Skeletal muscle tissue (tissue), 3 donors: ENCODE measurements at regions not wholly inside any gene's neighbourhood (a gene's known extent, or its start where the extent isn't known, plus 50 kb on each side); places are given as distances from the start of the nearest gene placed in this dataset.

Experiments
- H3K27ac ChIP-seq: one replicate; pipeline ENCODE4 v1.7.0; 2013; ENCODE audit warnings: mild to moderate bottlenecking, low read depth, low read length, inconsistent platforms
- H3K27me3 ChIP-seq, 3 donors: one replicate each; pipeline ENCODE4 v1.7.0; 2013; ENCODE audit warnings: low read length in 3 of 3; ENCODE audit not compliant: control insufficient read depth in 3 of 3, insufficient read depth in 3 of 3
- H3K36me3 ChIP-seq, 3 donors: one replicate each; pipeline ENCODE4 v1.7.0; 2013; ENCODE audit warnings: low read length in 3 of 3; ENCODE audit not compliant: control insufficient read depth in 3 of 3, insufficient read depth in 3 of 3
- H3K4me1 ChIP-seq, 3 donors: one replicate each; pipeline ENCODE4 v1.7.0; 2013; ENCODE audit warnings: low read length in 3 of 3, mild to moderate bottlenecking in 3 of 3; ENCODE audit not compliant: control insufficient read depth in 3 of 3, insufficient read depth in 3 of 3
- H3K4me3 ChIP-seq, 3 donors: one replicate each; pipeline ENCODE4 v1.7.0; 2013; ENCODE audit warnings: low read length in 3 of 3
- H3K9ac ChIP-seq, 3 donors: one replicate each; pipeline ENCODE4 v1.7.0; 2013; ENCODE audit warnings: low read length in 3 of 3, mild to moderate bottlenecking in 3 of 3, moderate library complexity in 2 of 3, low read depth in 1 of 3
- H3K9me3 ChIP-seq, 3 donors: one replicate each; pipeline ENCODE4 v1.7.0; 2013; ENCODE audit warnings: low read length in 3 of 3; ENCODE audit not compliant: control insufficient read depth in 3 of 3
- donor health status: Osteomylitis.

GRCh38 chr3:23072693-23073092, 130.4 kb upstream of the UBE2E2 start:
- no peaks in the 10 kb centered on the region for H3K27me3 ChIP-seq
- H3K4me3 ChIP-seq = no peak overlapping the region
- no peak overlapping the region for H3K27ac ChIP-seq
- no peaks in the 10 kb centered on the region for H3K9me3 ChIP-seq
- no peak overlapping the region for H3K9ac ChIP-seq
- H3K36me3 ChIP-seq = no peaks in the 10 kb centered on the region
- peaks cover 9 to 17% (median 11%) of the 10 kb centered on the region in 3 donors for H3K4me1 ChIP-seq

- no peak overlapping the region for H3K4me3 ChIP-seq
- no peaks in the 10 kb centered on the region for H3K36me3 ChIP-seq
- peaks cover 9 to 17% (median 11%) of the 10 kb centered on the region in 3 donors for H3K4me1 ChIP-seq
- H3K9ac ChIP-seq = no peak overlapping the region
- no peaks in the 10 kb centered on the region for H3K27me3 ChIP-seq
- H3K9me3 ChIP-seq = no peaks in the 10 kb centered on the region
- H3K27ac ChIP-seq = no peak overlapping the region
Observed at GRCh38 chr3:23073724-23074305, 129.3 kb upstream of the UBE2E2 start.

- Histone ChIP-seq H3K9ac (no peak overlapping the region), H3K27ac (no peak overlapping the region), H3K4me1 (peaks cover 14 to 24% (median 17%) of the 10 kb centered on the region in 3 donors), H3K27me3 (no peaks in the 10 kb centered on the region), H3K36me3 (no peaks in the 10 kb centered on the region), H3K4me3 (peak overlapping the region in 1 of 3 donors; percentile 2), H3K9me3 (no peaks in the 10 kb centered on the region)
Observed at GRCh38 chr3:23075496-23075895, 127.6 kb upstream of the UBE2E2 start.

GRCh38 chr3:23076437-23076836, 126.7 kb upstream of the UBE2E2 start:
- Histone ChIP-seq H3K9me3 (no peaks in the 10 kb centered on the region), H3K4me1 (peaks cover 14 to 25% (median 17%) of the 10 kb centered on the region in 3 donors), H3K36me3 (no peaks in the 10 kb centered on the region), H3K27me3 (no peaks in the 10 kb centered on the region), H3K27ac (no peak overlapping the region), H3K9ac (no peak overlapping the region), H3K4me3 (no peak overlapping the region)

GRCh38 chr3:23077126-23077525, 126.0 kb upstream of the UBE2E2 start:
- Histone ChIP-seq H3K27me3 (no peaks in the 10 kb centered on the region), H3K27ac (no peak overlapping the region), H3K4me3 (no peak overlapping the region), H3K36me3 (no peaks in the 10 kb centered on the region), H3K9ac (no peak overlapping the region), H3K4me1 (peaks cover 14 to 25% (median 17%) of the 10 kb centered on the region in 3 donors), H3K9me3 (no peaks in the 10 kb centered on the region)

GRCh38 chr3:23078735-23079134, 124.4 kb upstream of the UBE2E2 start:
- H3K36me3 ChIP-seq = no peaks in the 10 kb centered on the region
- H3K4me1 ChIP-seq = peaks cover 14 to 25% (median 17%) of the 10 kb centered on the region in 3 donors
- no peak overlapping the region for H3K27ac ChIP-seq
- H3K9me3 ChIP-seq = no peaks in the 10 kb centered on the region
- no peaks in the 10 kb centered on the region for H3K27me3 ChIP-seq
- no peak overlapping the region for H3K4me3 ChIP-seq
- H3K9ac ChIP-seq = no peak overlapping the region

GRCh38 chr3:23079976-23080375, 123.2 kb upstream of the UBE2E2 start:
- Histone ChIP-seq H3K4me3 (peak overlapping the region; percentile 55 to 57 (median 56)), H3K9me3 (no peaks in the 10 kb centered on the region), H3K27me3 (no peaks in the 10 kb centered on the region), H3K27ac (peak overlapping the region; percentile 21), H3K36me3 (no peaks in the 10 kb centered on the region), H3K9ac (peak overlapping the region in 2 of 3 donors; percentile 3 to 48), H3K4me1 (peaks cover 13 to 19% (median 14%) of the 10 kb centered on the region in 3 donors)

- Histone ChIP-seq H3K4me3 (no peak overlapping the region), H3K9ac (no peak overlapping the region), H3K27me3 (no peaks in the 10 kb centered on the region), H3K27ac (no peak overlapping the region), H3K4me1 (peaks cover 0 to 14% (median 5%) of the 10 kb centered on the region in 3 donors), H3K9me3 (no peaks in the 10 kb centered on the region), H3K36me3 (no peaks in the 10 kb centered on the region)
Observed at GRCh38 chr3:23083701-23084100, 119.4 kb upstream of the UBE2E2 start.

GRCh38 chr3:23084367-23084766, 118.8 kb upstream of the UBE2E2 start:
- H3K27ac ChIP-seq = no peak overlapping the region
- no peaks in the 10 kb centered on the region for H3K36me3 ChIP-seq
- H3K4me3 ChIP-seq = no peak overlapping the region
- H3K9ac ChIP-seq = no peak overlapping the region
- peaks cover 0 to 12% (median 5%) of the 10 kb centered on the region in 3 donors for H3K4me1 ChIP-seq
- H3K9me3 ChIP-seq = no peaks in the 10 kb centered on the region
- no peaks in the 10 kb centered on the region for H3K27me3 ChIP-seq

GRCh38 chr3:23085261-23085660, 117.9 kb upstream of the UBE2E2 start:
- Histone ChIP-seq H3K9ac (no peak overlapping the region), H3K9me3 (no peaks in the 10 kb centered on the region), H3K36me3 (no peaks in the 10 kb centered on the region), H3K27me3 (no peaks in the 10 kb centered on the region), H3K4me1 (peaks cover 0 to 3% (median 0%) of the 10 kb centered on the region in 3 donors), H3K4me3 (no peak overlapping the region), H3K27ac (no peak overlapping the region)
